Neutrophil (primary cell): ENCODE measurements at regions not wholly inside any gene's neighbourhood (a gene's known extent, or its start where the extent isn't known, plus 50 kb on each side); places are given as distances from the start of the nearest gene placed in this dataset.

Source experiments
- H3K27ac ChIP-seq: fragments of 200-600 bp; sonication (generic); 2 replicates; pipeline ENCODE4 v1.5.1; 2016; ENCODE audit warnings: mild to moderate bottlenecking, moderate library complexity
- H3K27me3 ChIP-seq: fragments of 200-600 bp; sonication (generic); 2 replicates; pipeline ENCODE4 v1.6.0; 2016; ENCODE audit warnings: mild to moderate bottlenecking
- H3K36me3 ChIP-seq: fragments of 200-600 bp; sonication (generic); 2 replicates; pipeline ENCODE4 v1.5.1; 2017
- H3K4me1 ChIP-seq, 2 experiments: fragments of 200-600 bp in 1 of 2; sonication (generic) in 1 of 2; 1 replicate in 1 of 2; 2 replicates in 1 of 2; pipeline versions ENCODE4 v1.5.1 to v1.6.1; 2013 to 2016; ENCODE audit warnings: low read depth in 1 of 2, low read length in 1 of 2, mild to moderate bottlenecking in 1 of 2, moderate library complexity in 1 of 2; ENCODE audit not compliant: control insufficient read depth in 1 of 2, insufficient read depth in 1 of 2
- H3K4me3 ChIP-seq, 2 experiments: fragments of 200-600 bp in 1 of 2; sonication (generic) in 1 of 2; 1 replicate in 1 of 2; 2 replicates in 1 of 2; pipeline ENCODE4 v1.5.1; 2013 to 2016; ENCODE audit warnings: low read depth in 1 of 2, low read length in 1 of 2, mild to moderate bottlenecking in 1 of 2, moderate library complexity in 1 of 2
- H3K9me3 ChIP-seq: fragments of 200-600 bp; sonication (generic); 2 replicates; pipeline ENCODE4 v1.5.1; 2016
- CTCF ChIP-seq: fragments of 200-600 bp; sonication (generic); IDR thresholded peaks from 2 replicates; pipeline ENCODE4 v1.5.1; 2016; ENCODE audit warnings: antibody characterized with exemption

DNA sequence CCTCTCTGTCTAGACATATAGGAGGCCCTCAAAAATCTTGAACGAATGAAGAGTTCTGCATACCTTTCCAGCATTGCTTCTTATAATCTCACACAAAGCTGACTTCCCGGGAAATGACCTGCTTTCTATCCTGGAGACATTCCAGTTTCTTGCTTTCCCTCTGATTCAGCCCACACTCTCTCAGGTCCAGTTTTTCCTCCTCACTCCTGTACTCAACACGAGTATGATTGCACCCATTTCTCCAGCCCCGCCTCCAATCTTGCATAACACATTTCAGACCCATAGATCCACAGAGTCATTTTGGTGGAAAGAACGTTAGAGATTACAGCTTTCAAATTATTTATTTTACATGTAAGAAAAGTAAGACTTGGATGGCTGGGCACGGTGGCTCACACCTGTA lies 127.5 kb upstream of the TLR3 start:
- TF ChIP-seq CTCF = no peak
- Histone ChIP-seq H3K36me3 (no peaks in the 10 kb centered on the region), H3K9me3 (no peaks in the 10 kb centered on the region), H3K27ac (no peak overlapping the region), H3K4me3 (no peak overlapping the region), H3K27me3 (no peaks in the 10 kb centered on the region), H3K4me1 (no peaks in the 10 kb centered on the region)

- H3K4me1 ChIP-seq = no peaks in the 10 kb centered on the region
- H3K4me3 ChIP-seq = no peak overlapping the region
- TF ChIP-seq CTCF = no peak
- H3K36me3 ChIP-seq = no peaks in the 10 kb centered on the region
- H3K27ac ChIP-seq = no peak overlapping the region
- no peaks in the 10 kb centered on the region for H3K9me3 ChIP-seq
- H3K27me3 ChIP-seq = no peaks in the 10 kb centered on the region
These were observed 123.7 kb upstream of the TLR3 start for GRCh38 chr4:185945252-185945651.

GRCh38 chr4:185945906-185946305 lies 123.0 kb upstream of the TLR3 start:
- H3K27me3 ChIP-seq = no peaks in the 10 kb centered on the region
- no peak for TF ChIP-seq CTCF
- no peak overlapping the region for H3K4me3 ChIP-seq
- no peaks in the 10 kb centered on the region for H3K9me3 ChIP-seq
- no peak overlapping the region for H3K27ac ChIP-seq
- H3K4me1 ChIP-seq = no peaks in the 10 kb centered on the region
- H3K36me3 ChIP-seq = no peaks in the 10 kb centered on the region

GRCh38 chr4:185950891-185951290 lies 118.1 kb upstream of the TLR3 start:
- no peak overlapping the region for H3K27ac ChIP-seq
- no peak overlapping the region for H3K4me3 ChIP-seq
- H3K36me3 ChIP-seq = no peaks in the 10 kb centered on the region
- H3K4me1 ChIP-seq = no peaks in the 10 kb centered on the region
- H3K9me3 ChIP-seq = no peaks in the 10 kb centered on the region
- no peak for TF ChIP-seq CTCF
- peaks cover 8% of the 10 kb centered on the region for H3K27me3 ChIP-seq

DNA sequence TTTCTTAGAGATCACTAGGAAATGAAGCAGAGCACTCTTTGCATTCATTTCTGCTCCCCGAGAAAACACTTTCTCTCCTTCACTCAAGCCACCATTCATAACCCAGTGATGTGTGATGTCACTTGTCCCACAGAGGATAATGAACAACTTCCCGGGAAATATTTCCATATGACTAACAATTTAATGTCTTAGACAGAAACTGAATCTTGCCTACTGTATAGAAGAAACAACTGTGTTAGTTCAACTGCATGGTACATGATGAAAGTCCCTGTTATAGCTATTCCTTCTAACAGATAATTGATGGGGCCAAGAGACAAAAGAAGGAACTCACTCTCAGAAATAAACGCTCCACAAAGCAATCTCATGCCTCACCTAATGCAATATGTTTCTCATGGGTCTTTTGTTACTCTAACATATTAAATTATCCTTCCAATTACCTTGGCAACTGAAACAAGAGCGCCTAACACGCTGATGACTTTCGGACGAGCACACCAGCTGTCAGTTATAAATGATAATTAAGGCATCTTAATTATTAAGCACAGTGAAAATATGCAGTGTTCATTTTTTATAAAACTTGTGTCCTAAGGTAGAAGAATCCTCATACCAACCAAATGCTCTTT lies 113.7 kb upstream of the TLR3 start:
- no peaks in the 10 kb centered on the region for H3K36me3 ChIP-seq
- TF ChIP-seq CTCF = no peak
- no peaks in the 10 kb centered on the region for H3K4me1 ChIP-seq
- no peak overlapping the region for H3K27ac ChIP-seq
- no peak overlapping the region for H3K4me3 ChIP-seq
- peaks cover 16% of the 10 kb centered on the region for H3K27me3 ChIP-seq
- no peaks in the 10 kb centered on the region for H3K9me3 ChIP-seq
